PC-3 (cell line): ENCODE measurements at regions not wholly inside any gene's neighbourhood (a gene's known extent, or its start where the extent isn't known, plus 50 kb on each side); places are given as distances from the start of the nearest gene placed in this dataset.

ENCODE experiments used
- EZH2 ChIP-seq: fragments of 300-600 bp; sonication (generic); IDR thresholded peaks from one replicate; pipeline ENCODE4 v1.6.1; 2017; ENCODE audit warnings: antibody characterized with exemption, mild to moderate bottlenecking, low read length; ENCODE audit not compliant: unreplicated experiment
- TF ChIP-seq, protein P1 (sequence below): fragments of 300-600 bp; sonication (generic); conservative IDR thresholded peaks from 2 replicates; pipeline ENCODE4 v1.5.1; 2017; ENCODE audit warnings: antibody characterized with exemption, low read depth, mild to moderate bottlenecking, low read length

DNA sequence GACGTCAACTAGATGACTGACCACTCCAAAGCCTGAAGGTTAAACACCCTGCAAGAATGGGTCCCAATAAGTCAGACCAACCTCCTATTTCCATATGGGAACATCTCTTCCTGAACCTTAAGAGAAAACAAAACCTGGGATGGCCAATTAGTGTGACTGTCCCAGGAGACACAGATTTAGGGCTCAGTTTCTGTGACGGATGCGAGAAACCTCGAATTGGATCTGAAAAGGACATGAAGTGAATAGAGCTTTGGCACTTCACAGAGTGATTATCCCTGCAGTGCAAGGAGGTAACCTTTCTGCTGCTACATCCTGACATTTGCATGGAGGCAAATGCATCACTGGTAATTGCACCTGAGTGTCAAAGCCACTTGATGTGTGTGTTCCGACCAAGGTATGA, 442.2 kb upstream of the KLF12 start:
- no peak for TF ChIP-seq EZH2
- TF ChIP-seq, protein P1, sequence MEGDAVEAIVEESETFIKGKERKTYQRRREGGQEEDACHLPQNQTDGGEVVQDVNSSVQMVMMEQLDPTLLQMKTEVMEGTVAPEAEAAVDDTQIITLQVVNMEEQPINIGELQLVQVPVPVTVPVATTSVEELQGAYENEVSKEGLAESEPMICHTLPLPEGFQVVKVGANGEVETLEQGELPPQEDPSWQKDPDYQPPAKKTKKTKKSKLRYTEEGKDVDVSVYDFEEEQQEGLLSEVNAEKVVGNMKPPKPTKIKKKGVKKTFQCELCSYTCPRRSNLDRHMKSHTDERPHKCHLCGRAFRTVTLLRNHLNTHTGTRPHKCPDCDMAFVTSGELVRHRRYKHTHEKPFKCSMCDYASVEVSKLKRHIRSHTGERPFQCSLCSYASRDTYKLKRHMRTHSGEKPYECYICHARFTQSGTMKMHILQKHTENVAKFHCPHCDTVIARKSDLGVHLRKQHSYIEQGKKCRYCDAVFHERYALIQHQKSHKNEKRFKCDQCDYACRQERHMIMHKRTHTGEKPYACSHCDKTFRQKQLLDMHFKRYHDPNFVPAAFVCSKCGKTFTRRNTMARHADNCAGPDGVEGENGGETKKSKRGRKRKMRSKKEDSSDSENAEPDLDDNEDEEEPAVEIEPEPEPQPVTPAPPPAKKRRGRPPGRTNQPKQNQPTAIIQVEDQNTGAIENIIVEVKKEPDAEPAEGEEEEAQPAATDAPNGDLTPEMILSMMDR, result no peak
